ENCODE measurements at regions not wholly inside any gene's neighbourhood (a gene's known extent, or its start where the extent isn't known, plus 50 kb on each side); places are given as distances from the start of the nearest gene placed in this dataset.
"Not testable (repeated sequence)": the region's sequence is repeated elsewhere in the genome, so short reads cannot be mapped to it uniquely, and the experiment has no call there.

- no peak for TF ChIP-seq CTCF (IDR thresholded peaks at IDR 0.05)
- ATAC-seq (ENCODE audit: low FRiP score) = no peak
- no peak for DNase-seq (ENCODE audit: low spot score)
These were observed 188.3 kb upstream of the ARHGAP42 start for GRCh38 chr11:100498780-100499179.

GRCh38 chr11:100501450-100501849 is 185.6 kb upstream of the ARHGAP42 start:
- ATAC-seq (ENCODE audit: low FRiP score) (no peak), DNase-seq (ENCODE audit: low spot score) (no peak)
- no peak for TF ChIP-seq CTCF (IDR thresholded peaks at IDR 0.05)

- TF ChIP-seq CTCF (IDR thresholded peaks at IDR 0.05) = no peak
- DNase-seq (ENCODE audit: low spot score) = no peak
- no peak for ATAC-seq (ENCODE audit: low FRiP score)
These were observed 174.6 kb upstream of the ARHGAP42 start for GRCh38 chr11:100512475-100512874.

- TF ChIP-seq CTCF (IDR thresholded peaks at IDR 0.05) = no peak
- ATAC-seq (ENCODE audit: low FRiP score) = no peak
- no peak for DNase-seq (ENCODE audit: low spot score)
These were observed 172.0 kb upstream of the ARHGAP42 start for GRCh38 chr11:100515087-100515486.

- DNase-seq (ENCODE audit: low spot score) = no peak
- ATAC-seq (ENCODE audit: low FRiP score) = no peak
- TF ChIP-seq CTCF (IDR thresholded peaks at IDR 0.05) = no peak
These were observed 161.9 kb upstream of the ARHGAP42 start for GRCh38 chr11:100525197-100525596.

DNA sequence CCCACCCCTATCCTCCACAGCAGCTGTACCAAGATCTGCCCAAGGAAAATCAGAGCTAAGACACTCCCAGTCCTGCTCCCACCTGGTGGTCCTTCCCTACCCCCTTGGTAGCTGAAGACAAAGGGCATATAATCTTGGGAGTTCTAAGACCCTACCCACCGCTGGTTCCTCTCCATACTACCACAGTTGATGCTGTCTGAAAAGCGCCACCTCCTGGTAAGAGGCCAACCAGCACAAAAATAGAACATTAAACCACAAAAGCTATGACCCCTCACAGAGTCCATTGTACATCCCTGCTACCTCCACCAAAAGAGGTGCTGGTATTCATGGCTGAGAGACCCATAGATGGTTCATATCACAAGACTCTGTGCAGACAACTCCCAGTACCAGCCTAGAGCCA is 161.5 kb upstream of the ARHGAP42 start:
- no peak for DNase-seq (ENCODE audit: low spot score)
- TF ChIP-seq CTCF (IDR thresholded peaks at IDR 0.05) = no peak
- no peak for ATAC-seq (ENCODE audit: low FRiP score)

GRCh38 chr11:100528872-100529416 is 158.1 kb upstream of the ARHGAP42 start:
- no peak for ATAC-seq (ENCODE audit: low FRiP score)
- DNase-seq (ENCODE audit: low spot score) = no peak
- no peak for TF ChIP-seq CTCF (IDR thresholded peaks at IDR 0.05)

- not testable (repeated sequence) for DNase-seq (ENCODE audit: low spot score); ATAC-seq (ENCODE audit: low FRiP score)
These were observed 155.8 kb upstream of the ARHGAP42 start for GRCh38 chr11:100531290-100531689.

Data from omental fat pad (tissue), 3 donors.